Trophoblast cell (in vitro differentiated cells and primary cell): ENCODE measurements at regions not wholly inside any gene's neighbourhood (a gene's known extent, or its start where the extent isn't known, plus 50 kb on each side); places are given as distances from the start of the nearest gene placed in this dataset.
A peak's percentile ranks its signal among the peaks of the same experiment; 100 is the strongest.

Source experiments
- DNase-seq, 2 donors: peaks; one replicate each; pipeline ENCODE4 v3.0.0-alpha.2; 2016
- H2AFZ ChIP-seq: 2 replicates; pipeline ENCODE4 v1.6.1; 2013; ENCODE audit warnings: low read length, moderate library complexity, mild to moderate bottlenecking; ENCODE audit not compliant: insufficient read depth, poor library complexity
- H2AK5ac ChIP-seq: 2 replicates; pipeline ENCODE4 v1.6.1; 2013; ENCODE audit warnings: mild to moderate bottlenecking, low read length
- H2BK120ac ChIP-seq: 2 replicates; pipeline ENCODE4 v1.6.1; 2013; ENCODE audit warnings: low read length, mild to moderate bottlenecking, moderate library complexity; ENCODE audit not compliant: insufficient read depth, poor library complexity
- H2BK12ac ChIP-seq: 2 replicates; pipeline ENCODE4 v1.6.1; 2013; ENCODE audit warnings: mild to moderate bottlenecking, low read length, moderate library complexity
- H2BK5ac ChIP-seq: 2 replicates; pipeline ENCODE4 v1.6.1; 2013; ENCODE audit warnings: low read length, low read depth, moderate library complexity, mild to moderate bottlenecking; ENCODE audit not compliant: poor library complexity
- H3K14ac ChIP-seq: 2 replicates; pipeline ENCODE4 v1.6.1; 2013; ENCODE audit warnings: mild to moderate bottlenecking, low read length
- H3K18ac ChIP-seq: 2 replicates; pipeline ENCODE4 v1.6.1; 2013; ENCODE audit warnings: mild to moderate bottlenecking, low read length
- H3K23ac ChIP-seq: 2 replicates; pipeline ENCODE4 v1.6.1; 2013; ENCODE audit warnings: low read length
- H3K27ac ChIP-seq: 2 replicates; pipeline ENCODE4 v1.5.1; 2013; ENCODE audit warnings: low read depth, mild to moderate bottlenecking, inconsistent platforms, low read length, moderate library complexity
- H3K27me3 ChIP-seq: 2 replicates; pipeline ENCODE4 v1.6.1; 2013; ENCODE audit warnings: inconsistent platforms, mild to moderate bottlenecking, low read length, moderate library complexity; ENCODE audit not compliant: insufficient read depth
- H3K36me3 ChIP-seq, 2 experiments: 1 replicate in 1 of 2; 2 replicates in 1 of 2; pipeline ENCODE4 v1.6.1; 2013; ENCODE audit warnings: low read length in 2 of 2, mild to moderate bottlenecking in 2 of 2, moderate library complexity in 1 of 2; ENCODE audit not compliant: insufficient read depth in 2 of 2, control insufficient read depth in 1 of 2
- H3K4ac ChIP-seq: 2 replicates; pipeline ENCODE4 v1.6.1; 2013; ENCODE audit warnings: low read depth, mild to moderate bottlenecking, low read length, moderate library complexity
- H3K4me1 ChIP-seq, 2 experiments: 1 replicate in 1 of 2; 2 replicates in 1 of 2; pipeline ENCODE4 v1.6.1; 2013; ENCODE audit warnings: low read length in 2 of 2, mild to moderate bottlenecking in 2 of 2, moderate library complexity in 1 of 2; ENCODE audit not compliant: insufficient read depth in 2 of 2, control insufficient read depth in 1 of 2
- H3K4me2 ChIP-seq: 2 replicates; pipeline ENCODE4 v1.6.1; 2013; ENCODE audit warnings: inconsistent platforms, mild to moderate bottlenecking, low read length, moderate library complexity
- H3K4me3 ChIP-seq: 2 replicates; pipeline ENCODE4 v1.5.1; 2013; ENCODE audit warnings: mild to moderate bottlenecking, low read depth, low read length, inconsistent platforms
- H3K79me1 ChIP-seq: one replicate; pipeline ENCODE4 v1.6.1; 2013; ENCODE audit warnings: low read length
- H3K79me2 ChIP-seq: 2 replicates; pipeline ENCODE4 v1.6.1; 2013; ENCODE audit warnings: low read length, mild to moderate bottlenecking; ENCODE audit not compliant: control insufficient read depth, insufficient read depth, poor library complexity
- H3K9ac ChIP-seq: 2 replicates; pipeline ENCODE4 v1.6.1; 2013; ENCODE audit warnings: mild to moderate bottlenecking, low read length
- H3K9me3 ChIP-seq: 2 replicates; pipeline ENCODE4 v1.6.1; 2013; ENCODE audit warnings: low read depth, mild to moderate bottlenecking, control low read depth, inconsistent platforms, low read length; ENCODE audit not compliant: insufficient read depth
- H4K12ac ChIP-seq: 2 replicates; pipeline ENCODE4 v1.6.1; 2013; ENCODE audit warnings: low read depth, mild to moderate bottlenecking, low read length, moderate library complexity
- H4K8ac ChIP-seq: 2 replicates; pipeline ENCODE4 v1.6.1; 2013; ENCODE audit warnings: low read depth, mild to moderate bottlenecking, low read length, moderate library complexity
- H4K91ac ChIP-seq: one replicate; pipeline ENCODE4 v1.6.1; 2013; ENCODE audit warnings: low read depth, mild to moderate bottlenecking, low read length, moderate library complexity
- WGBS: extraction: QIAGEN DNeasy Blood & Tissue Kit; methylation state at CpG from one replicate; pipeline ENCODE4 v1.1.7; 2013; ENCODE audit warnings: missing lambda C conversion rate; ENCODE audit not compliant: insufficient read length, insufficient coverage; ENCODE audit errors: extremely low coverage; 5-methylcytosine and 5-hydroxymethylcytosine counted together

DNA sequence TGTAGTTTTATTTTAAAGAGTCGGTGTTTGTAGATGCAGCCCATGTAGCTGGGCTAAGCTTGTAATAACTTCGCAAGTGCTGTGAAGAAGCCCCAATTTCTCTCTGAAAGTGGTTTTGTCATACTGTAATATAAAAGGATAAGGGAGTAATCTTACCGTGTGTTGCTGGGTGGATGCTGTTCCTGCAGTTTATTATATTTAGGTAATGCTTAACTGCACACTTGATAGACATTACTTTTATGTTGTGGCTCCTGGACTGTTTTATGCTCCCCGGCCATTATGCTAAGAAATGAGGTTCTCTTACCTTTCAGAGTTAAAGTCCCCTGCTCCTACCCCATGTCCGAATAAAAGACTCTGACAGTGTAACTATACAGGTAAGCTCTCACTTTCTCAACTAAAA is 789.4 kb downstream of the RPA4 start:
- Histone ChIP-seq H3K27ac (no peak overlapping the region), H3K4ac (no peak overlapping the region), H3K79me1 (no peaks in the 10 kb centered on the region), H3K27me3 (no peaks in the 10 kb centered on the region), H2BK12ac (no peak overlapping the region), H4K12ac (no peak overlapping the region), H3K4me2 (no peak overlapping the region), H2AK5ac (no peak overlapping the region), H3K23ac (no peak overlapping the region), H3K9ac (no peak overlapping the region), H3K9me3 (no peaks in the 10 kb centered on the region), H3K4me3 (no peak overlapping the region), H2BK5ac (no peak overlapping the region), H3K14ac (no peak overlapping the region), H2BK120ac (no peak overlapping the region), H4K91ac (no peak overlapping the region), H3K36me3 (no peaks in the 10 kb centered on the region), H4K8ac (no peak overlapping the region), H3K18ac (no peak overlapping the region), H3K79me2 (no peaks in the 10 kb centered on the region), H2AFZ (no peak overlapping the region), H3K4me1 (no peaks in the 10 kb centered on the region)
- no peak for DNase-seq
- WGBS = no CpG with 5 or more reads among the region's 5 CpGs

DNA sequence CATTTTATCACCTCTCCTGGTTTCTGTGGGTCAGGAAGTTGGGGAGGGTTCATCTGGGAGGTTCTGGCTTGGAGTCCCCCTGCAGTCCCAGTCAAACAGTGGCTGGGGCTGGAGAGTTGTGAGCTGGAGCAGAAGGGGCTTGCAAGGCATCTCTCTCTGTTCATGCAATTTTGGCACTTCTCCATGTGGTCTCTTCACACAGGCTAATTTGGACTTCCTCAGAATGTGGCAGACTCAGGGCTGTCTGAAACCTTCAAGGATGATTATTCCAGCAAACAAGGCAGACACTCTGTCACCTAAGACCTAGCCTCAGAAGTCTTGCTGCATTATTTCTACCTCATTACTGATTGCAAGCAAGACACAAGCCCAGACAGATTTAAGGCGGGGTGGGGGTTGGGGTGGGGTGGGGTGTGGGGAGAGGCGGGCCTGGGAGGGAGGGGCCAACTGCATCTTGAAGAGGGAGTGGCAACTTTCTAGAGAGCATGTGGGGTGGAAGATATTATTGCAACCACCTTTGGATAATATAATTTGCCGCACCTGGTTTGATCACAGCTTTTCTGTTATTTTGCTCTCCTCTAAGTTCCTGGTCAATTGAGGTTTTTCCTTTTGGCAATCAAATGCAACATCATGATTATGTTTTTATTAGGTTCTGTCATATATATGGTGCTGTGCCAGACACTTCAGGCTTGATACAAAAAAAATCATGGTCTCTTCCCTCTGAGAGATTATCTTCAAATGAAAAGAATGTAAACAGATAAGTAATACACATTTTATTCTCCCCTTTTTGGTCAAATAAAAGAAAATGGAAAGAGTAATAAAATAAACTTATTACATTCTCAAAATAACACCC is 799.5 kb downstream of the RPA4 start:
- WGBS = no CpG with 5 or more reads among the region's 3 CpGs
- H3K9me3 ChIP-seq = no peaks in the 10 kb centered on the region
- H2BK12ac ChIP-seq = no peak overlapping the region
- no peak overlapping the region for H3K4ac ChIP-seq
- H4K12ac ChIP-seq = no peak overlapping the region
- H3K27me3 ChIP-seq = no peaks in the 10 kb centered on the region
- no peak overlapping the region for H3K23ac ChIP-seq
- DNase-seq = no peak
- H3K79me2 ChIP-seq = no peaks in the 10 kb centered on the region
- no peak overlapping the region for H4K91ac ChIP-seq
- H2AK5ac ChIP-seq = no peak overlapping the region
- no peak overlapping the region for H3K27ac ChIP-seq
- no peak overlapping the region for H3K9ac ChIP-seq
- H3K4me1 ChIP-seq = no peaks in the 10 kb centered on the region
- no peak overlapping the region for H4K8ac ChIP-seq
- no peak overlapping the region for H3K4me2 ChIP-seq
- no peaks in the 10 kb centered on the region for H3K36me3 ChIP-seq
- H3K18ac ChIP-seq = no peak overlapping the region
- H2AFZ ChIP-seq = no peak overlapping the region
- no peak overlapping the region for H3K4me3 ChIP-seq
- H3K14ac ChIP-seq = no peak overlapping the region
- H2BK120ac ChIP-seq = no peak overlapping the region
- no peaks in the 10 kb centered on the region for H3K79me1 ChIP-seq
- no peak overlapping the region for H2BK5ac ChIP-seq

DNA sequence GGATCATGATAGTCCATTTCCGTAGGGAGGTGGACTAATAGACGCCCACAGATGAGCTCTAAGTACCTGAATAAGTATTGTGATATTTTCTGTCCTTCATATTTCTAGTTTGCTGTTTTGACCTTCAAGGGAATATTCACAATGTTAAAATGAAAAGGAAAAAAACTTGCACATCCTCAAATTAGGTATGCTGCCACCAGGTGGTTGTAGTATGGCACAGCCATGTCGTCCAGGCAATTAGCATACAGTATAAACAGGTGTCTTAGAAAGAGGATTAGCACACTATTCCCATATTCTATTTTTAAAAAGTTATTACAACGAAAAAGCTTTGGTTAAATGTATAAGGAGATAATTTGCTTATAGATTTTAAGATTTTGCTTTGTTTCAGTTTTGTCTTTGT is 802.0 kb downstream of the RPA4 start:
- H3K4ac ChIP-seq = no peak overlapping the region
- no peaks in the 10 kb centered on the region for H3K9me3 ChIP-seq
- no peak overlapping the region for H2BK5ac ChIP-seq
- no peak overlapping the region for H2AK5ac ChIP-seq
- H2BK120ac ChIP-seq = no peak overlapping the region
- H3K14ac ChIP-seq = no peak overlapping the region
- no peaks in the 10 kb centered on the region for H3K4me1 ChIP-seq
- H3K79me2 ChIP-seq = no peaks in the 10 kb centered on the region
- peak; percentile 7 to 47 for DNase-seq
- no peaks in the 10 kb centered on the region for H3K79me1 ChIP-seq
- H3K4me2 ChIP-seq = no peak overlapping the region
- H2BK12ac ChIP-seq = no peak overlapping the region
- no peak overlapping the region for H3K27ac ChIP-seq
- H3K36me3 ChIP-seq = no peaks in the 10 kb centered on the region
- no peaks in the 10 kb centered on the region for H3K27me3 ChIP-seq
- no peak overlapping the region for H3K18ac ChIP-seq
- no peak overlapping the region for H3K4me3 ChIP-seq
- H4K12ac ChIP-seq = no peak overlapping the region
- H2AFZ ChIP-seq = no peak overlapping the region
- no peak overlapping the region for H3K9ac ChIP-seq
- H3K23ac ChIP-seq = no peak overlapping the region
- H4K91ac ChIP-seq = no peak overlapping the region
- H4K8ac ChIP-seq = no peak overlapping the region
- no CpG with 5 or more reads among the region's 4 CpGs for WGBS

DNA sequence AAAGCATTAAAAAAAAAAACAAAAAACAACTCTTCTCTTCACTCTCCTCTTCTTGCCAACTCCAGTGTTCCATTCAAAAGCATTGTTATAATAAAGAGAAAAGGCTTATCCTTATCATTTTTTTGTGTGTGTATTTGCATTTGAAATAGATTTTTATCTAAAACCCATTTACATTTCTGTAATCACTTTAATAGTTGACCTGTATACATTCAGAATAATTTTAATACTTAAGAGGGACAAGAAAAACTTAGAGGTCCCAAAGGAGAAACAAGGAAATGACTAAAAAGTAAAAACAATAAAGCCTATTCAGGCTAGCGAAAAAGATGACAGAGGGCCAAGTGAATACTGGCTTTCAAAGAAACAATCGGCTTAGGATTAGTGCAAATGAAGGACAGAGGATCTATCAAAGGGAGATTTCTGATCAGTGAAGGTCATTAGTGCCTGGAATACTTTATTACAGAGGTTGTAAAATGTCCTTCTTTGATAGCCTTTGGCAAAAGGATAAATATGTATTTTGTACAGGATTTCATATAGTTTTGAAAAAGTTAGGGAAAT is 808.3 kb downstream of the RPA4 start:
- DNase-seq = no peak
- H3K14ac ChIP-seq = no peak overlapping the region
- no peak overlapping the region for H2BK5ac ChIP-seq
- H3K9ac ChIP-seq = no peak overlapping the region
- no peak overlapping the region for H4K8ac ChIP-seq
- no peaks in the 10 kb centered on the region for H3K4me1 ChIP-seq
- WGBS = no CpG with 5 or more reads among the region's 2 CpGs
- H3K36me3 ChIP-seq = no peaks in the 10 kb centered on the region
- H3K27me3 ChIP-seq = no peaks in the 10 kb centered on the region
- H2BK120ac ChIP-seq = no peak overlapping the region
- no peak overlapping the region for H2AFZ ChIP-seq
- H2BK12ac ChIP-seq = no peak overlapping the region
- no peak overlapping the region for H3K4me2 ChIP-seq
- no peak overlapping the region for H2AK5ac ChIP-seq
- no peak overlapping the region for H4K12ac ChIP-seq
- no peak overlapping the region for H3K23ac ChIP-seq
- H3K79me2 ChIP-seq = no peaks in the 10 kb centered on the region
- H4K91ac ChIP-seq = no peak overlapping the region
- no peaks in the 10 kb centered on the region for H3K9me3 ChIP-seq
- H3K18ac ChIP-seq = no peak overlapping the region
- no peak overlapping the region for H3K27ac ChIP-seq
- H3K79me1 ChIP-seq = no peaks in the 10 kb centered on the region
- H3K4me3 ChIP-seq = no peak overlapping the region
- H3K4ac ChIP-seq = no peak overlapping the region
